NCI-H2171 treated with DMSO at 0.1 percent for 48 hours (cell line): ENCODE measurements at regions not wholly inside any gene's neighbourhood (a gene's known extent, or its start where the extent isn't known, plus 50 kb on each side); places are given as distances from the start of the nearest gene placed in this dataset.

Experiments used
- DNase-seq: peaks from one replicate; lab custom pipeline; 2025; lab: John Stamatoyannopoulos, UW

GRCh38 chr6:20024978-20025377 lies 187.3 kb downstream of the MBOAT1 start:
- no peak for DNase-seq

DNA sequence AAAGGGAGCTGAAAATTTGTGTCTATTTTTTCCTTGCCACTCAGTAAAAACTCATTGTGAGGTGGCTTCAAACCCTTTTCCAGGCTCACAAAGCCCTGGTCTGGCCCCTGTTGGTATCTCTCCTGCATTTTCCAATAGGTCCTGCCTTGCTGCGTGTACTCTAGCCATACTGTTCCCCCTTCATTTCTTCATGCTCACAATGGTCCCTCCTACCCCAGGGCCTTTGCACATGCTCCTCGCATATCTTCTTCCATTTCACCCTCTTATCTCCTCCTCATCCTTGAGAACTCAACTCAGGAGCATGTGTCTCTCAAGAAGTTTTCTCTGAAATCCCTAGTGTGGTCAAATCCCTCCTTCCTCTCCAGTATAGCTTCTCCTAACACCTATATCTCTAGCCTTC lies 186.6 kb downstream of the MBOAT1 start:
- no peak for DNase-seq

GRCh38 chr6:20028143-20028542 lies 184.1 kb downstream of the MBOAT1 start:
- DNase-seq, result peak; percentile 85

GRCh38 chr6:20028562-20028961 lies 183.7 kb downstream of the MBOAT1 start:
- DNase-seq, result no peak

DNA sequence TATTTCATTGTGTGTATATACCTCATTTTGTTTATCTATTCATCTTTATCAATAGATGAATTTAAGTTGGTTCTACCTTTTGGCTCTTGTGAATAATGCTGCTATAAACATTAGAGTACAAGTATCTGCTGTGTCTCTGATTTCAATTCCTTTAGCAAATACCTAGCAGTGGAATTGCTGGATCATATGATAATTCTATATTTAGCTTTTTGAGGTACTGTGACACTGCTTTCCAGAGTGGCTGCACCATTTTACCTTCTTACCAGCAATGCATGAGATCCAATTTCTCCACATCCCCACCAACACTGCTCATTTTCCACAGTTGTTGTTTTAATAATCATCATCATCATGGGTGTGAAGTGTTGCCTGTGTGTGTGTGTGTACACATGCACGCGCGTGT lies 182.3 kb downstream of the MBOAT1 start:
- DNase-seq, result no peak

GRCh38 chr6:20031342-20031741 lies 180.9 kb downstream of the MBOAT1 start:
- no peak for DNase-seq

DNA sequence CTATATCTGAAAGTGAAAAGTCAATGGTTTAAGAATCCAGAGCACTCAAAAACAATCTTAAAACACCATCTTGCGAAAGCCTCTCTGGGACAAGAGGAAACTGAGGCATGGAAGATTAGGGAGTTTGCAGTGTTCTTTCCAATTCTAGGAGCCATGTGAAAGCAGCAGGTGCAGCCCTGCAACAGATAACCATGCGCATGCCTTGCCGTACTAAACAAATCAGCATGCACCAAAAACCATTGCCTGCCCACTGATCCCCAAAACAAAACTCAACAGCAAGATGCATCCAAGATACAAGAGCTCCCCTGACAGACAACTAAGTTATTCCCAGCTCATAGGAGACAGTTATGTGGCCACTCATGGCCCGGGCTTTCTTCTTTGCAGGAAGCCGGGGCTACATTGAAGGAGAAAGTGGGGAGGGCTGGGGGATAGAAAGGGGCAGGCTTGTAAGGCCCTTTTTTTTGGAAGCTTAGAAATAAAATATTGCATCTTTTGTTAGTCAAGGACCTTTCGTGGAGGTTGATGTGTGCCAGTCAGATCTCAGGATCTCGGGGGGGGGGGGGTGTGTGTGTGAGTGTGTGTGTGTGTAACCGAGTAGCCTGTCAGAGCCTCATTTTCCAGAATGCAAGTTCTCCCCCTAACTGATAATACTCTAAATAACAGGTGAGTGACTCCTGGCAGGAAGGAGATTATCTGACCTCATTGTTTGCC lies 178.4 kb downstream of the MBOAT1 start:
- DNase-seq, result no peak

- no peak for DNase-seq
These were observed 177.9 kb downstream of the MBOAT1 start for GRCh38 chr6:20034408-20034769.

GRCh38 chr6:20036141-20036677 lies 176.1 kb downstream of the MBOAT1 start:
- DNase-seq, result no peak

DNA sequence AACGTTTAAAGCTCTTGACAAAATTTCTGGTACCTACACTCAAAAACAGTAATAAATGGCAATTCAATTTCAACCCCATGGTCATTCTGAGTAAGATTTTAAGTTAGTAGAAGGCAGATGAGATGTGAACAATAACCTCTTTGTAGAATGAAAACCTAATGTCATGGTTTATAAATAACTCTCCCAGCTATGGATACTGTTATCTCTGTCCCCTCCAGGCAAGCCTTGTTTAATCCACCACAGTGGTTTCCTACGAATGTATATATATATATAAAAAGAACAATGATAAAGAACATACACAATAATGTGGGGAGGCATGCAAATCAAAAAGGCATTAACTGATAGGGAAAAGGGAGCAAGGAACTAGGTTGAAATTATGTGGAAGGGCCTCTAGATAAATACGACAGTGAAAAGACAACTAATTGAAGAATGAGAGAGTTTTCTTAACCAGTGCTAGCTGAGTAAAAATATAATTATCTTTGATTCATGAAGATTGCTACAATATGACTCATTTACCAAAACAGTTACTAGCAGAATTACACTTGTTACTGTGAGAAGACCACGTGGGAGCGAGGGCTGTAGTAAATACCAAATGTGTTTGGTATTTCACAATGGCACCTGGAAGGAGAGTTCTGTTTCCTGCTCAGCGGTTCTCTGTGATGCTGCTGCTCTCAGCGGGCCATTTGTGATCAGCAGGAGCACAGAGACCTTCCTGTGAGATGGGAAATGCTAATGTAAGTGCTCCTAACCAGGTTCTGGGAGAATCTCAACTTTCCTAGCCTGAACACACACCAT lies 173.7 kb downstream of the MBOAT1 start:
- DNase-seq, result no peak

- DNase-seq, result no peak
These were observed 167.4 kb downstream of the MBOAT1 start for GRCh38 chr6:20044883-20045282.
